GM12878 (cell line): ENCODE measurements at regions not wholly inside any gene's neighbourhood (a gene's known extent, or its start where the extent isn't known, plus 50 kb on each side); places are given as distances from the start of the nearest gene placed in this dataset.
A peak's percentile ranks its signal among the peaks of the same experiment; 100 is the strongest.

Experiments
- ATAC-seq: fragments of 200-7000 bp; cut with Tn5 transposase; 3 replicates; pipeline ENCODE4 v1.9.1; 2020; ENCODE audit warnings: mild to moderate bottlenecking, moderate library complexity
- BruUV-seq: library from RNA; stranded (reverse); fragments of 400-500 nt; replicated peaks from 2 replicates; lab custom pipeline; 2021; lab: Mats Ljungman, UMichigan
- CTCF ChIA-PET: fragments of 300-600 bp; sonication (Branson Sonifier 250); formaldehyde crosslinking; extraction: SDS; loops from one replicate; lab custom pipeline; 2021; ENCODE audit warnings: inconsistent platforms; lab: Yijun Ruan, JAX
- POLR2A ChIA-PET: fragments of 350-600 bp; formaldehyde crosslinking; extraction: SDS; loops from one replicate; lab custom pipeline; 2021; ENCODE audit warnings: inconsistent platforms; lab: Charles Lee
- RAD21 ChIA-PET: fragments of 300-600 bp; sonication (Branson Sonifier 250); formaldehyde crosslinking; loops from one replicate; lab custom pipeline; 2023; ENCODE audit warnings: antibody characterized with exemption; ENCODE audit not compliant: unreplicated experiment; lab: Charles Lee
- SMC1A ChIA-PET: fragments of 300-600 bp; sonication (Branson Sonifier 250); formaldehyde crosslinking; loops from one replicate; lab custom pipeline; 2023; ENCODE audit not compliant: unreplicated experiment, uncharacterized antibody; lab: Charles Lee
- DNase-seq: peaks from one replicate; pipeline ENCODE4 v3.0.0-alpha.2; 2011; ENCODE audit warnings: low read depth, low spot score
- FAIRE-seq: peaks from 3 replicates; lab custom pipeline; 2011; peaks lifted over from hg19 to GRCh38; lab: Jason Lieb, UNC
- H2AFZ ChIP-seq: 2 replicates; pipeline ENCODE4 v1.6.0; 2011; ENCODE audit warnings: low read depth, low read length, control low read depth; ENCODE audit not compliant: control insufficient read depth
- H3K27ac ChIP-seq: 2 replicates; pipeline ENCODE4 v1.5.1; 2011; ENCODE audit warnings: control low read depth; ENCODE audit not compliant: control insufficient read depth, insufficient read depth
- H3K27me3 ChIP-seq, 2 experiments: replicated peaks in 1 of 2; 2 replicates each; pipeline versions ENCODE4 v1.6.0 to v1.6.1; 2011; ENCODE audit warnings: low read length in 1 of 2; ENCODE audit not compliant: control insufficient read depth in 2 of 2, insufficient read depth in 2 of 2
- H3K36me3 ChIP-seq, 2 experiments: 2 replicates each; pipeline ENCODE4 v1.5.1; 2011; ENCODE audit warnings: low read length in 1 of 2; ENCODE audit not compliant: control insufficient read depth in 2 of 2, insufficient read depth in 2 of 2
- H3K4me1 ChIP-seq: 2 replicates; pipeline ENCODE4 v1.6.1; 2011; ENCODE audit warnings: mild to moderate bottlenecking, low read length, moderate library complexity, mixed read lengths; ENCODE audit not compliant: control insufficient read depth, insufficient read depth
- H3K4me2 ChIP-seq: 2 replicates; pipeline ENCODE4 v1.6.0; 2011; ENCODE audit warnings: control low read depth; ENCODE audit not compliant: control insufficient read depth, insufficient read depth
- H3K4me3 ChIP-seq: fragments of 200-600 bp; sonication (generic); 2 replicates; pipeline ENCODE4 v1.5.1; 2016
- H3K79me2 ChIP-seq: 2 replicates; pipeline ENCODE4 v1.6.0; 2011; ENCODE audit warnings: low read length; ENCODE audit not compliant: control insufficient read depth, insufficient read depth
- H3K9ac ChIP-seq: 2 replicates; pipeline ENCODE4 v1.8.0; 2011; ENCODE audit warnings: low read length, control low read depth, mixed read lengths; ENCODE audit not compliant: control insufficient read depth, insufficient read depth
- H3K9me3 ChIP-seq: replicated peaks from 3 replicates; pipeline ENCODE4 v1.5.1; 2011; ENCODE audit warnings: mild to moderate bottlenecking, low read length; ENCODE audit not compliant: control insufficient read depth, insufficient read depth
- H4K20me1 ChIP-seq: 2 replicates; pipeline ENCODE4 v1.6.0; 2011; ENCODE audit not compliant: control insufficient read depth, insufficient read depth
- BACH1 ChIP-seq: fragments of 450-650 bp; IDR thresholded peaks from 2 replicates; pipeline ENCODE4 v1.6.1; 2017; ENCODE audit warnings: mild to moderate bottlenecking, borderline replicate concordance
- BRCA1 ChIP-seq: IDR thresholded peaks from 2 replicates; pipeline ENCODE4 v1.6.1; 2011; ENCODE audit warnings: low read depth, low read length, improper control_type of control experiment
- CBFB ChIP-seq: IDR thresholded peaks from 2 replicates; pipeline ENCODE4 v1.6.1; 2016; ENCODE audit warnings: antibody characterized with exemption, low read depth
- CHD1 ChIP-seq: IDR thresholded peaks from 2 replicates; pipeline ENCODE4 v1.6.1; 2012; ENCODE audit warnings: low read depth, low read length, improper control_type of control experiment
- CHD2 ChIP-seq: IDR thresholded peaks from 2 replicates; pipeline ENCODE4 v1.6.1; 2011; ENCODE audit warnings: low read depth, low read length, improper control_type of control experiment, borderline replicate concordance
- ESRRA ChIP-seq: IDR thresholded peaks from 2 replicates; pipeline ENCODE4 v1.6.1; 2012; ENCODE audit warnings: mild to moderate bottlenecking, low read length, improper control_type of control experiment
- FOXM1 ChIP-seq: IDR thresholded peaks from 2 replicates; pipeline ENCODE4 v1.6.1; 2012; ENCODE audit warnings: low read depth, mild to moderate bottlenecking, inconsistent platforms, low read length, moderate library complexity
- KLF5 ChIP-seq: fragments of 450-650 bp; IDR thresholded peaks from 2 replicates; pipeline ENCODE4 v1.6.1; 2014; ENCODE audit warnings: mild to moderate bottlenecking; ENCODE audit not compliant: partially characterized antibody
- MXI1 ChIP-seq: fragments of 150-350 bp; IDR thresholded peaks from 2 replicates; pipeline ENCODE4 v1.6.1; 2011; ENCODE audit warnings: low read depth, mild to moderate bottlenecking, inconsistent platforms, low read length, improper control_type of control experiment
- MYB ChIP-seq: fragments of 150-350 bp; IDR thresholded peaks from 2 replicates; pipeline ENCODE4 v1.6.1; 2014; ENCODE audit warnings: mild to moderate bottlenecking, low read depth, low read length, borderline replicate concordance
- NBN ChIP-seq: fragments of 450-650 bp; IDR thresholded peaks from 2 replicates; pipeline ENCODE4 v1.6.1; 2016
- RAD51 ChIP-seq: fragments of 450-650 bp; IDR thresholded peaks from 2 replicates; pipeline ENCODE4 v1.6.1; 2016; ENCODE audit warnings: moderate library complexity, mild to moderate bottlenecking, inconsistent platforms
- SMARCA5 ChIP-seq: fragments of 450-650 bp; IDR thresholded peaks from 2 replicates; pipeline ENCODE4 v1.6.1; 2017; ENCODE audit warnings: mild to moderate bottlenecking
- TARDBP ChIP-seq: IDR thresholded peaks from 2 replicates; pipeline ENCODE4 v1.6.1; 2016; ENCODE audit warnings: borderline replicate concordance
- WGBS: methylation state at CpG from one replicate; pipeline ENCODE4 v1.1.6; 2016; ENCODE audit warnings: low lambda C conversion rate; ENCODE audit not compliant: insufficient replicate concordance, insufficient coverage; ENCODE audit errors: missing lambda C conversion rate; 5-methylcytosine and 5-hydroxymethylcytosine counted together
- in situ Hi-C: fragments of 300-500 bp; cut with MboI; formaldehyde crosslinking; loops from 9 replicates; pipeline ENCODE4 v1.14.3; 2018; ENCODE audit warnings: mixed read lengths
- intact Hi-C: fragments of 100-400 bp; cut with micrococcal nuclease; formaldehyde crosslinking; loops from one replicate; pipeline ENCODE4 v1.14.2; 2022; ENCODE audit not compliant: unreplicated experiment
- TF ChIP-seq, protein P1 (sequence below): fragments of 450-650 bp; IDR thresholded peaks from 2 replicates; pipeline ENCODE4 v1.6.1; 2017; ENCODE audit warnings: mild to moderate bottlenecking, moderate library complexity
- TF ChIP-seq, protein P2 (sequence below): fragments of 450-650 bp; IDR thresholded peaks from 2 replicates; pipeline ENCODE4 v1.6.1; 2014; ENCODE audit warnings: mild to moderate bottlenecking
- TF ChIP-seq, protein P3 (sequence below), 3 experiments: IDR thresholded peaks in 2 of 3; conservative IDR thresholded peaks in 1 of 3; 2 replicates each; pipeline ENCODE4 v1.5.1; 2011; ENCODE audit warnings: low read depth in 3 of 3, low read length in 3 of 3, mild to moderate bottlenecking in 3 of 3, control low read depth in 2 of 3, moderate library complexity in 2 of 3, inconsistent platforms in 1 of 3, mixed read lengths in 1 of 3; ENCODE audit not compliant: control insufficient read depth in 2 of 3, insufficient read depth in 1 of 3; ENCODE audit errors: extremely low read depth in 1 of 3
- TF ChIP-seq, protein P4 (sequence below): IDR thresholded peaks from 2 replicates; pipeline ENCODE4 v1.6.1; 2012; ENCODE audit warnings: low read depth, low read length, improper control_type of control experiment

DNA sequence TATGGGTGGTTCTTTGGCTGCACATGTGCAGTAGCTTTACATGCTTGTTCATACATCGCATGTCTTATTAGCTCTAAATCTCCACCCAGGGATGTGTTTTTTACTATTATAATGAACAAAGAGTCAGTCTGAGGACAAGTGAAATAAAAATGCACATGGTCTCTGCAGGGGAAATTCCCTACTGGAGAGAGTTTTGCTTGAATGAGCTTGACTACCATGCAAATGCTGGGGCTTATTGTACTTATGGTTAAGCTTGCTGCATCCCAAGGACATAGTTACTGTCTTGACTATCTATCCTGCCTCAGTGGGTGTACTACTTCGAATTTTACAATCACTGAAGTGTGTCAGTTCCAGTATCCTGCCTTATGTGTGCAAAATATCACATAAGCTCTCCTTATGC lies 362.7 kb downstream of the TDRD15 start (continued):
- TF ChIP-seq BRCA1 (no peak), CHD2 (no peak)

DNA sequence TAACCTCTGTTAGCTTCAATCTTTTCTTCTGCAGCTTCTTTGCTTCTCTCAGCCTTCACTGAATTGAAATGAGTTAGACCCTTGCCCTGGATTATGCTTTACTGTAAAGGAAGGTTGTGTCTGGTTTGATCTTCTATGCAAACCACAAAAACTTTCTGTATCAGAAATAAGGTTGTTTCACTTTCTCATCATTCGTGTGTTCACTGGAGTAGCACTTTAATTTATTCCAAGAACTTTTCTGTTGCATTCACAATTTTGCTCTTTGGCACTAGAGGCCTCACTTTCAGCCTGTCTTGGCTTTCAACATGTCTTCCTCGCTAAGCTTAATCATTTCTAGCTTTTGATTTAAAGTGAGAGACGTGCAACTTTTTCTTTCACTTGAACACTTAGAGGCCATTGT lies 365.3 kb downstream of the TDRD15 start:
- Histone ChIP-seq H3K9ac (no peak overlapping the region), H3K4me1 (no peaks in the 10 kb centered on the region), H3K9me3 (no peaks in the 10 kb centered on the region), H3K27me3 (no peaks in the 10 kb centered on the region), H3K36me3 (no peaks in the 10 kb centered on the region), H3K4me3 (no peak overlapping the region), H2AFZ (no peak overlapping the region), H3K4me2 (no peak overlapping the region), H4K20me1 (no peaks in the 10 kb centered on the region), H3K79me2 (no peaks in the 10 kb centered on the region), H3K27ac (no peak overlapping the region)
- ATAC-seq (peak; percentile 62), DNase-seq (no peak), FAIRE-seq (no peak)
- RAD21 ChIA-PET = no interaction called here
- in situ Hi-C loops = no loop called here
- POLR2A ChIA-PET = no interaction called here
- SMC1A ChIA-PET = no interaction called here
- no TSS peak for BruUV-seq
- intact Hi-C loops = no loop called here
- 8% methylated on average over 3 of the region's 3 CpGs for WGBS
- CTCF ChIA-PET = interaction anchor here (0.9 to 1.3 kb wide), 2 partner anchors 9 to 87 kb away, joined by 3 read pairs; no protein-coding TSS in a partner anchor
- TF ChIP-seq MXI1 = no peak
- TF ChIP-seq TARDBP = no peak
- TF ChIP-seq MYB = no peak
- TF ChIP-seq, protein P1, sequence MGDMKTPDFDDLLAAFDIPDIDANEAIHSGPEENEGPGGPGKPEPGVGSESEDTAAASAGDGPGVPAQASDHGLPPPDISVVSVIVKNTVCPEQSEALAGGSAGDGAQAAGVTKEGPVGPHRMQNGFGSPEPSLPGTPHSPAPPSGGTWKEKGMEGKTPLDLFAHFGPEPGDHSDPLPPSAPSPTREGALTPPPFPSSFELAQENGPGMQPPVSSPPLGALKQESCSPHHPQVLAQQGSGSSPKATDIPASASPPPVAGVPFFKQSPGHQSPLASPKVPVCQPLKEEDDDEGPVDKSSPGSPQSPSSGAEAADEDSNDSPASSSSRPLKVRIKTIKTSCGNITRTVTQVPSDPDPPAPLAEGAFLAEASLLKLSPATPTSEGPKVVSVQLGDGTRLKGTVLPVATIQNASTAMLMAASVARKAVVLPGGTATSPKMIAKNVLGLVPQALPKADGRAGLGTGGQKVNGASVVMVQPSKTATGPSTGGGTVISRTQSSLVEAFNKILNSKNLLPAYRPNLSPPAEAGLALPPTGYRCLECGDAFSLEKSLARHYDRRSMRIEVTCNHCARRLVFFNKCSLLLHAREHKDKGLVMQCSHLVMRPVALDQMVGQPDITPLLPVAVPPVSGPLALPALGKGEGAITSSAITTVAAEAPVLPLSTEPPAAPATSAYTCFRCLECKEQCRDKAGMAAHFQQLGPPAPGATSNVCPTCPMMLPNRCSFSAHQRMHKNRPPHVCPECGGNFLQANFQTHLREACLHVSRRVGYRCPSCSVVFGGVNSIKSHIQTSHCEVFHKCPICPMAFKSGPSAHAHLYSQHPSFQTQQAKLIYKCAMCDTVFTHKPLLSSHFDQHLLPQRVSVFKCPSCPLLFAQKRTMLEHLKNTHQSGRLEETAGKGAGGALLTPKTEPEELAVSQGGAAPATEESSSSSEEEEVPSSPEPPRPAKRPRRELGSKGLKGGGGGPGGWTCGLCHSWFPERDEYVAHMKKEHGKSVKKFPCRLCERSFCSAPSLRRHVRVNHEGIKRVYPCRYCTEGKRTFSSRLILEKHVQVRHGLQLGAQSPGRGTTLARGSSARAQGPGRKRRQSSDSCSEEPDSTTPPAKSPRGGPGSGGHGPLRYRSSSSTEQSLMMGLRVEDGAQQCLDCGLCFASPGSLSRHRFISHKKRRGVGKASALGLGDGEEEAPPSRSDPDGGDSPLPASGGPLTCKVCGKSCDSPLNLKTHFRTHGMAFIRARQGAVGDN = no peak
- TF ChIP-seq, protein P2, sequence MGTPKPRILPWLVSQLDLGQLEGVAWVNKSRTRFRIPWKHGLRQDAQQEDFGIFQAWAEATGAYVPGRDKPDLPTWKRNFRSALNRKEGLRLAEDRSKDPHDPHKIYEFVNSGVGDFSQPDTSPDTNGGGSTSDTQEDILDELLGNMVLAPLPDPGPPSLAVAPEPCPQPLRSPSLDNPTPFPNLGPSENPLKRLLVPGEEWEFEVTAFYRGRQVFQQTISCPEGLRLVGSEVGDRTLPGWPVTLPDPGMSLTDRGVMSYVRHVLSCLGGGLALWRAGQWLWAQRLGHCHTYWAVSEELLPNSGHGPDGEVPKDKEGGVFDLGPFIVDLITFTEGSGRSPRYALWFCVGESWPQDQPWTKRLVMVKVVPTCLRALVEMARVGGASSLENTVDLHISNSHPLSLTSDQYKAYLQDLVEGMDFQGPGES = no peak
- no peak for TF ChIP-seq RAD51
- TF ChIP-seq CBFB = no peak
- TF ChIP-seq BACH1 = no peak
- TF ChIP-seq, protein P3, sequence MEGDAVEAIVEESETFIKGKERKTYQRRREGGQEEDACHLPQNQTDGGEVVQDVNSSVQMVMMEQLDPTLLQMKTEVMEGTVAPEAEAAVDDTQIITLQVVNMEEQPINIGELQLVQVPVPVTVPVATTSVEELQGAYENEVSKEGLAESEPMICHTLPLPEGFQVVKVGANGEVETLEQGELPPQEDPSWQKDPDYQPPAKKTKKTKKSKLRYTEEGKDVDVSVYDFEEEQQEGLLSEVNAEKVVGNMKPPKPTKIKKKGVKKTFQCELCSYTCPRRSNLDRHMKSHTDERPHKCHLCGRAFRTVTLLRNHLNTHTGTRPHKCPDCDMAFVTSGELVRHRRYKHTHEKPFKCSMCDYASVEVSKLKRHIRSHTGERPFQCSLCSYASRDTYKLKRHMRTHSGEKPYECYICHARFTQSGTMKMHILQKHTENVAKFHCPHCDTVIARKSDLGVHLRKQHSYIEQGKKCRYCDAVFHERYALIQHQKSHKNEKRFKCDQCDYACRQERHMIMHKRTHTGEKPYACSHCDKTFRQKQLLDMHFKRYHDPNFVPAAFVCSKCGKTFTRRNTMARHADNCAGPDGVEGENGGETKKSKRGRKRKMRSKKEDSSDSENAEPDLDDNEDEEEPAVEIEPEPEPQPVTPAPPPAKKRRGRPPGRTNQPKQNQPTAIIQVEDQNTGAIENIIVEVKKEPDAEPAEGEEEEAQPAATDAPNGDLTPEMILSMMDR (IDR thresholded peaks at IDR 0.05 in 2 of 3, conservative IDR thresholded peaks at IDR 0.05 in 1 of 3; ENCODE audit: control insufficient read depth in 2 of 3, extremely low read depth in 1 of 3, insufficient read depth in 1 of 3, low read depth in 3 of 3, low read length in 3 of 3) = no peak
- TF ChIP-seq NBN = no peak
- TF ChIP-seq FOXM1 = no peak
- no peak for TF ChIP-seq CHD1
- TF ChIP-seq, protein P4, sequence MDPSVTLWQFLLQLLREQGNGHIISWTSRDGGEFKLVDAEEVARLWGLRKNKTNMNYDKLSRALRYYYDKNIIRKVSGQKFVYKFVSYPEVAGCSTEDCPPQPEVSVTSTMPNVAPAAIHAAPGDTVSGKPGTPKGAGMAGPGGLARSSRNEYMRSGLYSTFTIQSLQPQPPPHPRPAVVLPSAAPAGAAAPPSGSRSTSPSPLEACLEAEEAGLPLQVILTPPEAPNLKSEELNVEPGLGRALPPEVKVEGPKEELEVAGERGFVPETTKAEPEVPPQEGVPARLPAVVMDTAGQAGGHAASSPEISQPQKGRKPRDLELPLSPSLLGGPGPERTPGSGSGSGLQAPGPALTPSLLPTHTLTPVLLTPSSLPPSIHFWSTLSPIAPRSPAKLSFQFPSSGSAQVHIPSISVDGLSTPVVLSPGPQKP = no peak
- no peak for TF ChIP-seq KLF5
- TF ChIP-seq SMARCA5 = no peak
- no peak for TF ChIP-seq ESRRA
